ENCODE measurements at regions not wholly inside any gene's neighbourhood (a gene's known extent, or its start where the extent isn't known, plus 50 kb on each side); places are given as distances from the start of the nearest gene placed in this dataset.

GRCh38 chrX:118220509-118220908 is 103.9 kb upstream of the KLHL13 start:
- TF ChIP-seq POLR2A (IDR thresholded peaks at IDR 0.05), result no peak
- TF ChIP-seq, protein P1, sequence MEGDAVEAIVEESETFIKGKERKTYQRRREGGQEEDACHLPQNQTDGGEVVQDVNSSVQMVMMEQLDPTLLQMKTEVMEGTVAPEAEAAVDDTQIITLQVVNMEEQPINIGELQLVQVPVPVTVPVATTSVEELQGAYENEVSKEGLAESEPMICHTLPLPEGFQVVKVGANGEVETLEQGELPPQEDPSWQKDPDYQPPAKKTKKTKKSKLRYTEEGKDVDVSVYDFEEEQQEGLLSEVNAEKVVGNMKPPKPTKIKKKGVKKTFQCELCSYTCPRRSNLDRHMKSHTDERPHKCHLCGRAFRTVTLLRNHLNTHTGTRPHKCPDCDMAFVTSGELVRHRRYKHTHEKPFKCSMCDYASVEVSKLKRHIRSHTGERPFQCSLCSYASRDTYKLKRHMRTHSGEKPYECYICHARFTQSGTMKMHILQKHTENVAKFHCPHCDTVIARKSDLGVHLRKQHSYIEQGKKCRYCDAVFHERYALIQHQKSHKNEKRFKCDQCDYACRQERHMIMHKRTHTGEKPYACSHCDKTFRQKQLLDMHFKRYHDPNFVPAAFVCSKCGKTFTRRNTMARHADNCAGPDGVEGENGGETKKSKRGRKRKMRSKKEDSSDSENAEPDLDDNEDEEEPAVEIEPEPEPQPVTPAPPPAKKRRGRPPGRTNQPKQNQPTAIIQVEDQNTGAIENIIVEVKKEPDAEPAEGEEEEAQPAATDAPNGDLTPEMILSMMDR (IDR thresholded peaks at IDR 0.05), result no peak
- H3K4me3 ChIP-seq (ENCODE audit: low read depth, poor library complexity, severe bottlenecking), result no peak overlapping the region
- WGBS, 2 donors, result 44 to 67% methylated on average over 1 of the region's 1 CpG
- no peak for DNase-seq (ENCODE audit: low spot score in 2 of 2)
- intact Hi-C loops (cut with DNase I; ENCODE audit: low total_unique reads), result no loop called here

- DNase-seq (ENCODE audit: low spot score in 2 of 2), result no peak
- WGBS, 2 donors, result 67 to 72% methylated on average over 4 of the region's 4 CpGs
- no peak overlapping the region for H3K4me3 ChIP-seq (ENCODE audit: low read depth, poor library complexity, severe bottlenecking)
- intact Hi-C loops (cut with DNase I; ENCODE audit: low total_unique reads), result no loop called here
- TF ChIP-seq POLR2A (IDR thresholded peaks at IDR 0.05), result no peak
- TF ChIP-seq, protein P1 (IDR thresholded peaks at IDR 0.05), result no peak
Observed at GRCh38 chrX:118221270-118221669, 104.7 kb upstream of the KLHL13 start.

DNA sequence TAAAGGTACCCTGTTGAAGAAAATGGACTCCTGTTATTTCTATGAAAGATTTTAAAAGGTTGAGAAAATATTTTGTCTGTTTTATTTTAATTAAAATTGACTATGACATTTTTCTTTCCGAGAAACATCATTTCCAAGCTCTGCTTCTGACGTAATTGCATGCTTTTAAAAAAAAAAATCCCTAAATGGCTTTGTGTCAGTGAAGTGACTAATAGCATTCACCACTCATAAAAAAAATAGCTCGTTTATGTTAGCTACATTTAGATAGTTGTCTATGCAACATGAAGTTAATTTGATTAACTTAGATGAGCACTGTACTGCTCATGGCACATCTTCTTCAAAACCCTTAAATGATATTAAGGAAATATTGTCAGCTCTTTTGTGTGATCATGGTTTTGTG is 105.1 kb upstream of the KLHL13 start:
- 18 to 31% methylated on average over 3 of the region's 3 CpGs for WGBS, 2 donors
- no peak for DNase-seq (ENCODE audit: low spot score in 2 of 2)
- TF ChIP-seq POLR2A (IDR thresholded peaks at IDR 0.05), result no peak
- TF ChIP-seq, protein P1 (IDR thresholded peaks at IDR 0.05), result no peak
- intact Hi-C loops (cut with DNase I; ENCODE audit: low total_unique reads), result no loop called here
- H3K4me3 ChIP-seq (ENCODE audit: low read depth, poor library complexity, severe bottlenecking), result no peak overlapping the region

DNA sequence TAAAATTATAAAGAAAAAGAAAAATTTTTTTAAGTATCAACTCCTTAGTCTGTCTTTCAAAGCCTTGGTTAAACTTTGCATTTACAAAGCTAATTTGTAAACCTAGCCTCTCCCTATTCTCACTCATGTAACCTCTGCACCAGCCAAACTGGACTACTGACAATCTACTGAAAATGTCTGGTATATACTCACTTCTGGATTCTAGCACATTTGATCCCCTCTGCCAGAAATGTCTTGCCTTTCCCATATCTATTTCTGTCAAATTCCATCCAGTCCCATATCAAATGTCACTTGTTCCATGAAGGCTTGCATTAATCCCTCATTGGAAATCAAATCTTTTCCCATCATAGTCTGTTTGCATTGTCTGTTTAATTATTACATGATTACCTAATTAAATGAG is 105.8 kb upstream of the KLHL13 start:
- no peak overlapping the region for H3K4me3 ChIP-seq (ENCODE audit: low read depth, poor library complexity, severe bottlenecking)
- no peak for DNase-seq (ENCODE audit: low spot score in 2 of 2)
- intact Hi-C loops (cut with DNase I; ENCODE audit: low total_unique reads), result no loop called here
- TF ChIP-seq, protein P1 (IDR thresholded peaks at IDR 0.05), result no peak
- TF ChIP-seq POLR2A (IDR thresholded peaks at IDR 0.05), result no peak

- no peak overlapping the region for H3K4me3 ChIP-seq (ENCODE audit: low read depth, poor library complexity, severe bottlenecking)
- WGBS, 2 donors, result 15 to 39% methylated on average over 3 of the region's 3 CpGs
- DNase-seq (ENCODE audit: low spot score in 2 of 2), result no peak
- intact Hi-C loops (cut with DNase I; ENCODE audit: low total_unique reads), result no loop called here
- TF ChIP-seq POLR2A (IDR thresholded peaks at IDR 0.05), result no peak
- TF ChIP-seq, protein P1 (IDR thresholded peaks at IDR 0.05), result no peak
Observed at GRCh38 chrX:118225711-118226428, 109.3 kb upstream of the KLHL13 start.

DNA sequence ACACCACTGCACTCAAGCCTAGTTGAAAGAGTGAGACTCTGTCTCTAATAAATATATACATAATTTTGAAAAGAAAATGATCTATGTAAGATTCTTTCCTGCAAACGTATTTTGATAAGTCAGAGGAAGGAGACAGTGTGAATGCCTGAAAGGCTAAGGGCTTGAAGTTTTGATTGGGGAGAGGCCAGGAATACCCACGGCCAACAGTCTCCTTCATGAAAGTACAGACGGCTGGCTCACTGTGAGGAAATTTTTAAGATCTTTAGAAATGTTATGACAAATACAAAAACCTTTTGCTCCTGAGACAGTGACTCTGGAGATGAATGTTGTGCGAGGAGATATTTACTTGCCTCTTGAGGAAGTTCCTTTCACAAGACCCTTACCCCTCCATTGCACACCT is 111.4 kb upstream of the KLHL13 start:
- intact Hi-C loops (cut with DNase I; ENCODE audit: low total_unique reads), result no loop called here
- H3K4me3 ChIP-seq (ENCODE audit: low read depth, poor library complexity, severe bottlenecking), result no peak overlapping the region
- no peak for DNase-seq (ENCODE audit: low spot score in 2 of 2)
- WGBS, 2 donors, result 56 to 80% methylated on average over 4 of the region's 4 CpGs
- no peak for TF ChIP-seq POLR2A (IDR thresholded peaks at IDR 0.05)
- TF ChIP-seq, protein P1 (IDR thresholded peaks at IDR 0.05), result no peak

Data from lower leg skin (tissue), 4 donors.